GM18873 (cell line): ENCODE measurements at regions not wholly inside any gene's neighbourhood (a gene's known extent, or its start where the extent isn't known, plus 50 kb on each side); places are given as distances from the start of the nearest gene placed in this dataset.

Source experiments
- ATAC-seq: cut with Tn5 transposase; IDR thresholded peaks from one replicate; pipeline ENCODE4 v1.9.1; 2021; ENCODE audit warnings: mild to moderate bottlenecking, moderate library complexity, moderate number of reproducible peaks; ENCODE audit not compliant: unreplicated experiment, low FRiP score

GRCh38 chr5:174281855-174282254, 236.3 kb downstream of the NSG2 start:
- ATAC-seq: no peak

DNA sequence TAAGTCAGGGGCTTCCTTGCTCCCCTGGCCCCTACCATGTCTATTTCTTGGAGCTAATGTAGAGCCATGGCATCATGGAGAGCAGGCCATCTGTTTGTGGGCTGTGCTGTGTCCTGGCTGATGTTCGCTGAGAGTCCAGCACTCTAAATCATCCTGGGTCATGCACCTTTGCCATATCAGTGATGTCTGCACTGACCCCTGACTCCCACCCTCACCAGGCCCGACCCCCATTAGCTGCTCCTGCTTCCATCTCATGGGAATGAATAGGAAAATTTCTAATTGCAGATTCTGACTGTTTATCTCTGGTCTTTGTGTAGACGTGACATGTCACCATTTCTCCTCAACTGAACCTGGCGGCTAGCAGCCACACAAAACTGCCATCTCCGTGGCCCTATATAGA, 236.9 kb downstream of the NSG2 start:
- ATAC-seq: no peak

GRCh38 chr5:174283211-174284005, 237.9 kb downstream of the NSG2 start:
- no peak for ATAC-seq

DNA sequence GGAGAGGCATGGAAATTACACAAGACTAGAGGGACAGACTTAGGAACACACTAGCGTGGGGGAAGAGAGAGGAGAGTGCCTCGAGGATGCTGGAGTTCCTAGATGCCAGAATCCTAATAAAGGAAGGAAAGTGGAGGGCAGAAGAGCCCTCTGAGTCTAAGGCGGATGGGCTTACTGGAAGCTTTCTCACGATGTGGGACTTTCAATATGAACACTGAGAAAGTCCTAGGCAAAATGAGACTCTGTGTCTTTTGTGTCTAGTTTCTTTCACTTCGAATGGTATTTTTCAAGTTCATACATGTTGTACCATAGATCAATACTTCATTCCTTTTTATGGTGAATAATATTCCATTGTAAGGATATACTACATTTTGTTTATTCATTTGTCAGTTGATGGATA, 239.4 kb downstream of the NSG2 start:
- no peak for ATAC-seq

GRCh38 chr5:174287761-174288160, 242.3 kb downstream of the NSG2 start:
- no peak for ATAC-seq

GRCh38 chr5:174288439-174288838, 242.9 kb downstream of the NSG2 start:
- ATAC-seq: no peak

GRCh38 chr5:174291162-174291561, 245.7 kb downstream of the NSG2 start:
- no peak for ATAC-seq

DNA sequence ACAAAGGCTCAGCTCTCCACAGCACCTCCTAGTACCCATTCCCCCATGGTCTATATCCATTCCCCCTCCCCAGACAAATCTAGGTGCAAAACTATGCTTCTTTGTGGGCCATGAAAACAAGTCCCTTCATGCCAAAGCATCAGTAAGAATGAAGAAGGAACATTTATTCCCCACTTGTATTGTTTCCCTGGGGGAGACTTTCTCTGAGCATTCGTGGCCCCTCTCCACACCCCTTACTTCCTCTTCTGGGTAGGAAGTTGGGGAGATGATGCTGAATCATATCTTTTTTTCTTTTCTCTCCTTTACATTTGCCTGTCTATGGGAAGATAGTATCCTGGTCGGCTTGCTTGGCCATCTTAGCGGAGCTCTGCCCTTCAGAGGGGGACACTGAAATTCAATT, 246.8 kb downstream of the NSG2 start:
- ATAC-seq: no peak

DNA sequence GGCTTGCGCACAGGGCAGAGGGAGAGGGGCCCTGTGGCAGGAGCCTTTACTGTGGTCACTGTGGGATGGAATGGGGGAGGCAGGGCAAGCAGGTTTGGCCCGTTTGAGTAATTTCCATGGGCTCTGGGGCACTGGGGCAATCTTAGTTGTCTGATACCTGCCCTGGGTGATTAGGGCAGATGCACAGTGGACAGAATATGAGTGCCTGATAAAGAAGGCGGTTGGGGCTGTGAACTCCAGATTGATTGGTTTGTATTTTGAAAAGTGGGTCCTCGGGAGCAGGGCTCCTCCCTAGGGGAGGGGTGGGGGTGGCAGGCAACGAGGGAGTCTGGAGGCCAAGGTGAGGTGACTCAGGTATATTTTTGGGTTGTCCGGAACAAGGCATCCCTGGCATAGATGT, 247.5 kb downstream of the NSG2 start:
- ATAC-seq: no peak

DNA sequence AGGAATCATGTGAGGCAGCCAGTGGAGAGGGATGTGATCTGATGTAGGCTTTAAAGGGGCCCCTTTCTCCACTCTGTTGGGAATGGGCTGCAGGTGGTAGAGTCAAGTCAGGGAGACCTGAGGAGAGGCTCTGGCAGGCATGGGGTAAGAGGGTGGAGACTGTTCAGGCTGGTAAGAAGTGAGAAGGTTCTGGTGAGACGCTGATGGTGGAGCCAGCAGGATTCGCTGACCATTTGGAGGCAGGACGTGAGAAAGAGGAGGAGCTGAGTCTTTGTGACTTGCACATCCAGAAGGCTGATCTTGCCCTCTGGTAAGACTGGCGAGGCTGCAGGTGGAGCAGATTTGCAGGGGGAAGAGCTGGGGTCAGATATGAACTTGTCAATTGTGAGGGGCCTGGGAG, 248.0 kb downstream of the NSG2 start:
- ATAC-seq: no peak

- no peak for ATAC-seq
Observed at GRCh38 chr5:174294891-174295620, 249.6 kb downstream of the NSG2 start.

DNA sequence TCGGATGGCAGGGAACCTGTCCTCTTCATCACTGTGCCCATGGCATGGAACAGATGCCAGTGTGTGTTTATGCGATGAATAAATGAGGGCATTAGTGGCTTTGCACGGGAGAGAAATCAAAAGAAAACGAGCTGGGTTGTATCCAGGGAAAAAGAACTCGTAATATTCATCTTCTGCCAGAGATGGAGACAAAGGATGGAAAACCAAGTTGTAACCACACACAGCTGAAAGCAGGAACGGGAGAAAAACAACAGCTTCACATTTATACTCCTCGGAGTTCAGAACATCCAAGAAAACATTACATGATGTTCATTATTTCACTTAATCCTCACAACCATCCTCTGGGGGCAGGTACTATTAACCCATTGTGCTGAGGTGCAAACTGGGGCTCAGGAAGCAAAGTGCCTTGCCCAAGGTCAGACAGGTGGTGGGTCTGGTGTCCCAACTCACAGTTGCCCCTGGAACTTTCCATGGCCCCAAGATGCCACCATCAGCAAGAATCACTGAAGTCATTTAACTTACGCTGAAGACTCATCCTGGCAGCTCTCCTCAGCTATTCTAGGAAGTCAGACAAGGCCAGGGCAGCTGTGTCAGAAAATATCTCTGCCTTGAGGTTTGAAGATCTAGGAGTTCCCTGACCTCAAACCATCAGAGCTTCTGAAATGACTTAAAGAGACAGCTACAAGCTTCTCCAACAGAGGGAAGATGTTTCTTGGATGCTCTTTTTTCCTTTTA, 250.4 kb downstream of the NSG2 start:
- no peak for ATAC-seq

GRCh38 chr5:174300118-174300940, 254.8 kb downstream of the NSG2 start:
- ATAC-seq: no peak

DNA sequence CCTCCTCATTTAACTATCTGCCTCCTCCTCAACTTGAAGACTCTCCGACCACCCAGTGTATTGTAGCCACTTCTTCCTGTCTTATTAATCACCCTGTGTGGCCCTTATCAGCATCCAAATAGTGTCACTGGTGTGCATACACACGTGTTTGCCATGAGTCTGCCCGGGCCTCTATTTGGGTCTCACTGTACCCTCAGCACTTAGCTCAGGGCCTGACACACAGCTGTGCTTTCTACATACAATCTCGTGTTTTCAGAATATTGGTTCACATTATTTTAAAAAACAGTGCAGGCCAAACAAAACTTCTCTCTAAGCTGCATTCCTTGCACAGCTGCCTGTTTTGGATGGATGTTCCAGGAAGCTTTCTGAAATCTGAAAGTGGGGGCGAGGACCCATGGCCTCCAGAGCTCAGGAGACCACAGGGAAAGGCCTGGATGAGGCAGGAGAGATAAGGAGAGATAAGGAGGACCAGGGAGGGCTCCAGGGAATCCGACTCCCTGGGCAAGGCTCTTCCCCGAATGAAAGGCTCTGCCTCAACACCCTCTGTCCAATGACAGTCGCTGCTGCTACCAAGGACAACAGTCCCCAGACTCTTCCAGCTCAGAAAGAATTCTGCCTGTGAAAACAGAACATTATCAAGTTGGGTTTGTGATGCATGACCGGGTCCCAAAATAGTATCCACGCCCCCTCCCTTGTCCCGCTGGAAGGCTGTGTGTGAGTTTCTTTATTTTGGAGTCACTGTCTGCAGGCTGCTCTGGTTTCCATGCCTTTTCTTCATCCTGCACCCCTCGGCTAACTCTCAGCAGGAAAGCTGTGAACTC, 255.6 kb downstream of the NSG2 start:
- ATAC-seq: no peak

GRCh38 chr5:174301848-174302625, 256.5 kb downstream of the NSG2 start:
- no peak for ATAC-seq

GRCh38 chr5:174303035-174303434, 257.5 kb downstream of the NSG2 start:
- no peak for ATAC-seq

GRCh38 chr5:174303437-174304045, 258.0 kb downstream of the NSG2 start:
- no peak for ATAC-seq

GRCh38 chr5:174305241-174305681, 259.8 kb downstream of the NSG2 start:
- ATAC-seq: no peak
